Urothelium cell line (cell line): ENCODE measurements at regions not wholly inside any gene's neighbourhood (a gene's known extent, or its start where the extent isn't known, plus 50 kb on each side); places are given as distances from the start of the nearest gene placed in this dataset.

Experiments
- DNase-seq: peaks from one replicate; pipeline ENCODE4 v3.0.0; 2011; ENCODE audit warnings: low spot score, mixed read lengths
- FAIRE-seq: peaks from 2 replicates; lab custom pipeline; 2011; peaks lifted over from hg19 to GRCh38; lab: Jason Lieb, UNC

DNA sequence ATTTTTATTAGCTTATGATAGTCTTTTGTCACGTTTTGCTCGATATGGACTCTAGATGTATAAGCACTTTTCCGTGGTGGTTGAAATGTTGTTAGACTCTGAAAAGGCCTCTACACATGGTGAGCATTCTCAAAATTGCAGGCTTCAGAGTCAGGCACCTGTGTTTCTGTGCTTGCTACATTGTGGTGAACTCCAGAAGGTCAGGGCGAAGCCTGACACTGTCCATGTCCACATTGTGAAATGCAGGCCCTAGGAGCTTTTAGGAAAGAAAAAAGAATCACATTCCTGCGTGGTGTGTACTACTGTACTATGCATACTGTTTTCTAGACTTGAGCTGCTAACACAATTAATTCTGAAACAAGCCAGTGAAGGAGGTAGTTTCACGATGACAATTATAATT, 86.3 kb downstream of the HS3ST1 start:
- DNase-seq (no peak), FAIRE-seq (no peak)

DNA sequence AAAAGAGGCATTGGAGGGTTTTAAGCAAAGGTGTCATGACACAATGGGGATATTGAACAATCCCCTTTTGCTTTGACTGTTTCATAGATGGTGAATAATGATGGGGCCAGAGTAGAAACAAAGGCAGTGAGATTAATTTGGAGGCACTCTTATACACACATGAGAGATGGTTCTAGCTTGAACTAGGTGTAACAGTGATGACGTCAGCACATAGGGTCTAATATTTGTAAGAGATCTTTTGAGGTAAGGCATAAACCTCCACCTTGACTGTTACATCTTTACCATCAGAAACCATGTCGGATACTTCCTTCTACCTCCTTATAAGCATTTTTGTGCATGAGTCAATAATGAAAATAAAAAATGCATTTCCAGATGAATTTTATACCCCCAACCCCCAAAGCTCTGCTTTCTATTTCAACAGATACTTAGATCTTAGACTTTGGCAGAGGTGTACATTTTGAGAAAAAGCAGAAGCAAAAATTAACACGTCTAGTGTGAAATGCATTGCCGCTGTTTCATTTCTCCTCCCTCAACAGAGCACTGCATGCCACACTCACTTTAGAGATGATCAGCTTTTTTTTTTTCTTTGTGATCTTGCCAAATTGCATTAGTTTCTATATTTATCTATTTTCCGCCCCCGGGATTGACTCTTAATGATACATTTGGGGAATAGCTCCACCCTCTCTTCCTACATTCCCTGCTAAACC, 87.2 kb downstream of the HS3ST1 start:
- FAIRE-seq (no peak), DNase-seq (no peak)

DNA sequence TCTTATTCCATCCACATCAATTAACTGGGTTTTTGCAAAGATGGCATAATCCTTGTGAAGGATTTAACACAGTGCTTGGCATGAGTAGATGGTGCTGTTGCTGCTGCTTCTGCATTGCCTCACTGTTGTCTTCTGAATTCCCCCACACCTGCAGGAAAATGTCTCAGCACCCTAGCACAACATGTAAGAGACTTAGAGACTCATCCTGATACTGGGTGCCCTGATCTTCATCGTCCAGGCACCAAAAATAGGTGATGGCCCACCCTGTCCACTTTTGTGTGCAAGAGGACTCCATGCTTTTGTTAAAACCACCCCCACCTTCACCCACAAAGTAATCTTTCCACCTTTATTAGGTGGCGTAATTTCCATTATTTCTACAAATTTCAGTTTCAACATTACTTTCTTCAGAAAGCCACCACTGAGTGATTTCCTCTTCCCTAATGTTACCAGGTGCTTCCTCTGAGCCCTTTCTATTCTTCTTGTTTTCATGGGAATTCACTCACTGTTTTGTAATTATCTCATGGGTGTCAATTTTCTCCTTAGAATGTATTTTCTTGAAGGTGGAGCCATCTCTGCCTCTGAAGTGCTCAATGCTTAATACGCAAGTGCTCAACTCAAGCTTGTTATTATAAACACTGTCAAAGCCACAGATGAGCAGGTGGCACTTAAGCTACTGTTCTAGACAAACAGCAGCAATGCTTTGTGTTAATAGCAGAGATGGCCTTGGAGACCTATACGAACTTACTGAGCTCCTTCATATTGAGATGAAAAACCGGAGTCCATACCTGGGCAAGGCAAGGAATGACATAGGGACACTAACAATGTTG, 89.5 kb downstream of the HS3ST1 start:
- DNase-seq (no peak), FAIRE-seq (no peak)

DNA sequence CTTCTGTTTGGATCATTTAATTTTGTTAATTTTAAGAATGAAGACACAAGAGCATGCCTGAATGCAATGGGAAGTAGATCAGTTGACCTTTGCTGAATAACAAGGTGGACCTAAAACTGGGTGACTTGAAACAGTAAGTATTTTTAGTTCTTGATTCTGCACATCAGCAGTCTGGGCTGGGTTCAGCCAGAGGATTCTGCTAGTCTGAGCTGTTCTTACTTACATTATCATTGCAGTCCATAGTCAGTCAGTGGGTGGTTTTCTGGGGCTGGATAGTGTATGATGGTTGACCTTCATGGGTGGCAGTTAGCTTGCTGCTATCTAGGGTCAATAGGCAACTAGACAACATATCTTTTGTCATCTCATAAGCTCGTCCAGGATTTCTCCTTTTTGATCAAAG, 91.4 kb downstream of the HS3ST1 start:
- FAIRE-seq (no peak), DNase-seq (no peak)

DNA sequence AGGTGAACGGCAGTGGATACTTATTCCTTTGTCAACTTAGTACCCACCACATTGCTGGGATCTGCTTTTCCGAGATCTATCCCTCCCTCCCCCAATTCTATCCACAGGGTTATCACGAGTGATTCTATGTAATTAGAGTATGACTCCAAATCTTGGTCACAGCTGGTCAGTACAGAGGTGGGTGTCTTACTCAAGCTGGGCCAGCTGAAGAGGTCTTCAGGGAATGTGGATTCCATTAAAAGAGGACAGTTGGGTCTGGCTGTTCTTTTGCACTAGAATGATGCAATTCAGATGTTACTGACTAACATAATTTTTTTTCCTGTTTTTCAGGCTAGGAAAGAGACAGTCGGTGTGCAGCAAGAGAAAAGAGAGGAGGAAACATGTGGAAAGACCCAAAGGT, 92.3 kb downstream of the HS3ST1 start:
- FAIRE-seq (no peak), DNase-seq (no peak)

DNA sequence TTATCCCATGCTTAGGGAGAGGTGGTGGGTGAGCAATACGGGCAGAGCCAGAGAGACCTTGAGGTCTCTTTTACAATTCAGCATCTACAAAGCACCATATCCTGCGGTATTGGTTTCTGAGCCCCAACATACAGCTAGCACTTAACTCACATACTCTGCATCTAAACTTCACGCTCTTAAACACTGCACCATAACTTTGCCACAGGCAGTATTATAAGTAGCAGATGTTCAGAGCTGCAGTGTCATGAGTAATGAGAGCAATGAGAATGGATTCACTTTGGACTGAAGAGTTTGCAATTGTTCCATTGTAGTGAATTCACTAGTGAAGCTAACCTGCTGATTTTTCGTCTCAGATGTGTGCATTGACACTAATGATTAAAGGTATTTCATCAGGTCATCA, 93.8 kb downstream of the HS3ST1 start:
- DNase-seq (no peak), FAIRE-seq (no peak)

DNA sequence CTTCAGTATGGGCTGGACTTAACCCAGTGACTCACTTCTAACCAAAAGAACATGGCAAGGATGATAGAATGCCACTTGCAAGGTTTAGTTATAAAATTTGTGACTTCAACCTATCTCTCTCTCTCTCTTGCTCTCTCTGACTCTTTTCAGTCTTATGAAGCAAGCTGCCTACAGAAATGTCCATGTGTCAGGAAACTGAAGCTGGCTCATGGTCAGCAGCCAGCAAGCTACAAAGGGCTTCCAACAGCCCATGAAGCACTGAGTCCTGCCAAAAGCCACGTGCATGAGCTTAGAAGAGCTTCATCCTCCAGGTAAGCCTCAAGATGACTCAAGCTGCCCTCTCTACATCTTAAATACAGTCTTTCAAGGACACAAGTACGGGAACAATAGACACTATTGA, 100.3 kb downstream of the HS3ST1 start:
- FAIRE-seq: no peak

DNA sequence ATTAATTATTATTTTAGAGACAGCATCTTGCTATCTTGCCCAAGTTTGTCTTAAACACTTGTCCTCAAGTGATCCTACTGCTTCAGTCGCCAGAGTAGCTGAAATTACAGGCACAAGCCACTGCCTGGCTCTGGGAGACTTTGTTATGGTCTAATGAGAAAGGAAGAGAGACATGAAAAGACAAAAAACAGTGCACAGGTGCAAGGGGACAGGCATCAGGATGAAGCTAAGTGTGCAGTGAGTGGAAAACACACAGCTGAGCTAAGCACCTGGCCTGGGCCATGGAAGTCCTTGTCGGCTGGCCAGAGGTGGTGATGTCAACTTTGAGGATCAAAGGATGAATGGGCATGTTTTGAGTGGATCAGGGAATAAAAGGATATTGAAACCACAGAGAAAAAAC, 102.7 kb downstream of the HS3ST1 start:
- FAIRE-seq: no peak
- no peak for DNase-seq

More for the DNA sequence above, 100.3 kb downstream of the HS3ST1 start:
- DNase-seq: no peak

DNA sequence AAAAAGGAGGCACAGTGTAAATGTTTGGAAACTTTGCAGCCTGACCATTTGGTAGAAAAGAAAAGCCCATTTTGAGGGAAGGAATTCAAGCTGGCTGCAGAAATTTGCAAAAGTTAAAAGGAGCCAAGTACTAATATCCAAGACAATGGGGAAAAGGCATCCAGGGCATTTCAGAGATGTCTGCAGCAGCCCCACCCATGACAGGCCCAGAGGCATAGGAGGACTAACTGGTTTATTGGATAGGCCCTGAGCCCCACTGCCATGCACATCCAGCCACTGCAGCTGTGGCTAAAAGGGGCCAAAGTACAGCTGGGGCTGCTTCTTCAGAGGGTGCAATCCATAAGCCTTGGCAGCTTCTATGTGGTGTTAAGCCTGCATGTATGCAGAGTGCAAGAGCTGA, 104.9 kb downstream of the HS3ST1 start:
- DNase-seq (no peak), FAIRE-seq (no peak)

DNA sequence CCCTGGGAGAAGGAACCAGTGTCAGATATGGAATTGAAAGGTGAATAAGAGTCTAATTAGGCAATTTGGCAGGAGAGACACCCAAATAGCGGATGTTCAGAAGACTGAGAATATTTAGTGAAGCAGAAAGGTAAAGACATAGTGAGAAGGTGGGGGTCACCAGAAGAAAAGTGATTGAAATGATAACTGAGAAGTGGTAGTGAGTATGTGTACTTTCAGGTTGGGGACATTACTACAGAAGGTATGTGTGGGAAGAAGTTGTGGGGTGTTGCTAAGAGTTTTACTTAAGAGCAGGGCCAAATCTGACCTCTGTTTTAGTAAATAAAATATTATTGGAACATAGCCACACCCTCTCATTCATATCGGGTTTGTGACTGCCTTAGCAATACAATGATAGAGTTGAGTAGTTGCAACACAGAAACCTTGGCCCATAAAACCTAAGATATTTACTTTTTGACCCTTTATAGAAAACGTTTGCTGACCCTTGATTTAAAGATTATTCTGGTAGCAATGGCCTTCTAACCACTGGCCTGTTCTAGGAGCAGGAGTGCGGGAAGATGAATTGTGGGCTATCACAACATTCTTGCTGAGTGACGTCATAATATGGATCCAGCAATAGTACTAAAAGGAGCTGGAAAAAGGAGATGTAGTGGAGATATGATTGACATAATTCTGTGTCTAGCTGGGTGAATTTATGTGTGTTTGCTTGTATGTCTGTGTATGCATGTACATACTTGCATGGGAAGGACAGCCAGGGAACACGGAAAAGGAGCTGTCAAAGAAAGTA, 115.3 kb downstream of the HS3ST1 start:
- DNase-seq (peak; percentile 14), FAIRE-seq (no peak)

DNA sequence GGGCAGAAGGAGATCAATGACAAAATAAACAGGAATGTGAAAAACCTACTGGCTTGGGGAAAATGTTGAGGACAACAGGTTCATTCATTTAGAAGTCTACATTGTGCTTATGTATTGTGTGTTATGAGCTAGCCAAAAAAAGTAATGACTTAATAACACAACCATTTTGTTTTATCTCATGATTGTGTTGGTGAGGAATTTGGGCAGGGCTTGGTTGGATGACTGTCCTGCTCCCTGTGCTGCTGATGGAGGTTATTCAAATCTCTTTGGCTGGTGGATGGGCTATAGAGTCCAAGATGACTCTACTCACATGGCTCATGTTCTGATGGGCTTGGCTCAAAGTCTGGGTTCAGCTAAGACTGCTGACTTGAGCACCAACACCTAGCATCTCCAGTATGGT, 116.3 kb downstream of the HS3ST1 start:
- DNase-seq (peak; percentile 41), FAIRE-seq (no peak)

DNA sequence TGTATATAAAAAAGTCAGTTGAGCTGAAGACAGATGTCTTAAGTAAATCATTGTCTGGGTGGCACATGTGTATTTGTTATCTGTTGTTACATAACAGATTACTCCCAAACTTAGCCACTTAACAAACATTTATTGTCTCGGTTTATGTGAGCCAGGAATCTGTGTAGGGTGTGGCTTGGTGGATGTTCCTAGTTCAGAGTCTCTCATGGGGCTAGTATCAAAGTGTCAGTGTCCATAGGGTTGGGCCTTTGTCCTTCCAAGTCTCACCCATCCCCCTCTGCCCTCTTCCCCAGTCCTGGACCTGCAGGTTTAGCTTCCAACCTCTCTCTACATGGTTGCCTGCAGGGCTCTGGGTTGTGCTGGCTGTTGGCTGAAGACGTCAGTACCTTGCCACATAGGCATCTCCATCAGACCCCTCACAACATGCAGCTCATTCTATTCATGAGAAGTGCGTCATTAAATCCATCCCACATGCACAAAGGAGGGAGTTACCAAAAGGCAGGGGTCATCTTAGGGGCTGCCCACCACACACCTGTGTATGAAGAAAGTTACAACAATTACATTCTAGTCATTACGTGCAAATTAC, 127.5 kb downstream of the HS3ST1 start:
- FAIRE-seq: no peak

DNA sequence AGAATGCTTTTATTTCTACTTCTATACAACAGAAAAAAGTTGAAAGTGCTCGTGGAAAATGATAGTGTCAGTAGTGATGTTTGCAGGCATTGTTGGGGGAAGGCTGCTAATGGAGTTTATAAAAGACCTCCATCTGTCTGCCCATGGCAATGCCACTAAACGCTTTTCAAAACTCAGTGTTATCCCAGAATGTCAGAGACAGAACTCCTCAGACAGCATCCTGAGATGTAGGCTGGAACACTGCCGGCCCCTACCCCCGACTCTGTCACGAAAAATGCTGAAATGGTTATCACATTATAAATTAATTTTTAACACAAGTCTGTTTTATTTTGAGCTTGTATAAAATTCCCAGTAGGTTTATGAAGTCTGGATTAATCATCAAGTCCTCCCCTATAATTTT, 128.9 kb downstream of the HS3ST1 start:
- no peak for FAIRE-seq

More for the DNA sequence above, 127.5 kb downstream of the HS3ST1 start:
- no peak for DNase-seq

DNA sequence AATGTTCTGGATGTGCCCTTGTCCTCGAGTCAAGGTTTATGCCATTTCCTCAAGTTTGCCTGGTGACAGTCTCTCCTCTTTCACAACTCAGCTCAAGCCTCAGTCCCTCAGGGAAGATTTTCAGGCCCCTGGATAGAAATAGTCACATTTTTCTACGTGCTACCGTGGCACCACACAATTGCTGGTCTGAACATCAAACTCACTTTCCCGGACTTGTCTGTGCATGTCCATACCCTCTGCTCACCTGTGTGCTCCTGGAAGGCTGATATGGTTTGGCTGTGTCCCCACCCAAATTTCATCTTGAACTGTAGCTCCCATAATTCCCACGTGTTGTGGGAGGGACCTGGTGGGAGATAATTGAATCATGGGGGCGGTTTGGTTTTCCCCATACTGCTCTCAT, 129.7 kb downstream of the HS3ST1 start:
- DNase-seq: no peak
- FAIRE-seq: no peak

More for the DNA sequence above, 128.9 kb downstream of the HS3ST1 start:
- no peak for DNase-seq

DNA sequence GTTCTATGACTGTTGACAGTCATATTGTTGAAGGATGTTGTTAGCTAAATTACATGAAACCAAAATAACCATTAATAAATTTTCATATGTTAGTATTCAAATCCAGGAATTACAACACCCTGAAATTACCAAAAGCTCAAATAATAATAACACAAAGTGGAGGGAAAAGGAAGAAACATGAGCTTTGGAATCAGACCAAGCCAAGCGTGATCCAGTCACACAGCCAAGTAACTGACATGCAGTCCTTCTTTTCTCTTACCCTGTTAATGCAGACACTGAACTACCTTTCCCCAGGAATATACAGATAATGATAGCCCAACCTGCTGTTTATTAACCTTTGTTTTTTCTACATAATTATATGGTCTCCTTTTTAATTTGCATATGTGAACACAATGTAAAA, 130.2 kb downstream of the HS3ST1 start:
- no peak for DNase-seq
- FAIRE-seq: no peak

DNA sequence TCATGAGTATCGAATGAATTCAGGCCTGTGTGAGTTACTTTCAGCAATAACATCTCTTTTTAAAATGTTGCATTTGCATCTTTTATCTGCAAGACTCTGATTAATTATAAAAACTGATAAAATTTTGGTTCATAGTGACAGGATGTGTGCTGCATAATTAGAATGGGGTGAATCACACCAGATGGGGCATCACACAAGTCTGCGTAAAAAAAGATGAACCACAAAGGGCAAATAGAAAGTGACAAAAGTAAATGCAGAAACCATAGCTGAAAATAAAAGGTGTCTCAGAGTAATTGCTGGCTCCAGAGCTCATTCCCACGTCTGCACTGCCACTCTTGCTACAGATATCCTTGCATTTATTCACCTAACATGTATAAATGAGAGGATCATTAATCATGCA, 131.1 kb downstream of the HS3ST1 start:
- no peak for FAIRE-seq
- DNase-seq: no peak

DNA sequence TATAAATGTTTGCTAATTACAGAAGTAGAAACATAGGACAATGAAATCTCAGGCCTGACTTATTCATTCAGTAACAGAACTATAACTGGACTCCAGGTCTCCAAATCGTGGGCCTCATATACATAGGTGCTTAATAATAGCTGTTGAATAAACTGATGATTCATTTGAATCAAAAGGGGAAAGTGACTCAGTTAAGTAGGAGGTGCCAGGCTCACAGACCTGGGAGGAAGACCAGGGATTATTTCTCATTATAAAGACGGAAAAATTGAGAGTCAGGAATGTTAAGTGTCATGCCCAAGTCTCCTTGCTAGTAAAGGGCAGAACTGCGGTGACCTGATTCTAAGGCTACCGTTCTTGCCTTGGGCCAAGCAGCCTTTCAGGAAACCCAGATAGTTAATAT, 131.5 kb downstream of the HS3ST1 start:
- FAIRE-seq: no peak
- peak; percentile 41 for DNase-seq

DNA sequence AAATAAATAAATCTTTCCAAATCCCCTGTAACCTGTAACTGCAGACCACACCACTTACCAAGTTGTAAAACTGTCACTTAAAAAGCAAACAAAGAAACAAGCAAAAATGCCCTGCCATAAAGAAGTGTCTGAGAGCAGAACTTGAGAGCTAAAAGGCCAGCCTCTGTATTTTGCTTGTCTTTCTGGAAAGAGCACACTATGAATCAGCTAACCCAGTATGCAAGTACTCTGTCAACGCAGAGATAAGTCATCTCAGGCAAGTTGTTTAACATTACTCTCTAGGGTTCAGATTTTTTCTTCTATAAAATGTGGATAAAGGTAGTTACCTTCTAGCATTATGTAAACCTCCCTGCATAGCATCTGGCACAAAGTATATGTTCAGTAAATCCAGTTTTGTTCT, 134.8 kb downstream of the HS3ST1 start:
- FAIRE-seq: no peak
- no peak for DNase-seq

DNA sequence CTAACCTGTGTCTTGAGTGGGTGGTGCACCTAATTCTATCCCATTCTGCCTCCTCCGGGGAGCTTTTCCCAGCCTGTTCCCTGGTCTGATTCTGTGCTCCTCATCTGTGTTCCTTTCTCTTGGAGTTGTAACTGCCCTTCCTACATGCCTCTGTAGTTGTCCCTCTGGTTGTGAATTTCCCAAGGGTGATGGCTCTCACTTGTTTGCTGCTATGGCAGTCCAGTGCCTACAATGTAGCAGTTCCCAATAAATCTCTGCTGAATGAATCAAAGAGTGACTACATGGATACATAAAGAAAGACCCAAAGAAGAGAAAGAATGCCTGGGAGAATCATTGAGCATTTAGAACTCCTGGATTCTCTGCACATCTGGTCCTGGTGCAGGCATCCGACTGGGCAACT, 141.6 kb downstream of the HS3ST1 start:
- FAIRE-seq (no peak), DNase-seq (no peak)

DNA sequence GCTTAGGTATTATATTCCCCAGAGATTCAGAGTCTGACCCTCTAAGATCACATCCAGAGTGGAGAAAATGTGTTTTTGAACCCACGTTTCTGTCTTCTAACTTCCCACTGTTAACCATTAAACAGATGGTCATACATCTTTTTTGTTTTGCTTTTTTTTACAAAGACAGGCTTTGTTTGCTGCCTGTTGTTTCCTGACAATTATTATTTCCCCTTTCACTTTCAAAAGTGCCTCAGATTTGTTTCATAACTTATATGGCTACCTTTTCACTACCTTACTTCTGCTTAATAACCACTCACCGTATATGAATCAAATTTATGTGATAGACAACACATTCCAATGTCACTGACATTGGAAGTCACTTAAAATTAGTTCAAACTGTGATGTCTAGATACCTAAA, 142.2 kb downstream of the HS3ST1 start:
- FAIRE-seq (no peak), DNase-seq (no peak)

DNA sequence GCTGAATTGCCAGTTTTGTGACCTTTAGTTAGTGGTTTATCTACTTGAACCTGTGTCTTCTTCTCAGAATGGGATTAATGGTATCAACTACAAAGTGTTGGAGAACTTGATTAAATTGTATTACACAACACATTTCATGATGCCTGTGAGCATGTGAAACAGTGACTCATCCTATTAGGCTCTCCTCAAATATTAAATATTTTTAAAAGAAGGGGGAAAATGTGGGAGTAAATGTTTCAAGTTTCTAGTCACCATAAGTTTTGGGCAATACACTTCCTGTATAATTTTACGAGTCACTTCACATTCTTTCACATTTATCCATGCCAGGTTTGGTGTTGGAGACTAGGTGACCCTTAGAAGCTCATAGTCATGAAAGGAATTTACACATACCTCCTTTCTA, 147.0 kb downstream of the HS3ST1 start:
- DNase-seq: no peak
- FAIRE-seq: no peak
